ENCODE measurements at regions not wholly inside any gene's neighbourhood (a gene's known extent, or its start where the extent isn't known, plus 50 kb on each side); places are given as distances from the start of the nearest gene placed in this dataset.

- TF ChIP-seq CTCF (IDR thresholded peaks at IDR 0.05), result no peak
- TF ChIP-seq POLR2AphosphoS5 (IDR thresholded peaks at IDR 0.05; ENCODE audit: insufficient read depth in 1 of 2, low read depth in 1 of 2), result no peak
These were observed 353.3 kb downstream of the MAN2A1 start for GRCh38 chr5:110043025-110043424.
